Subcutaneous abdominal adipose tissue (tissue), 5 donors: ENCODE measurements at regions not wholly inside any gene's neighbourhood (a gene's known extent, or its start where the extent isn't known, plus 50 kb on each side); places are given as distances from the start of the nearest gene placed in this dataset.
"Not testable (repeated sequence)": the region's sequence is repeated elsewhere in the genome, so short reads cannot be mapped to it uniquely, and the experiment has no call there.

Experiments used
- H3K27ac ChIP-seq: one replicate; pipeline ENCODE4 v1.7.0; 2013; ENCODE audit warnings: low read depth, mild to moderate bottlenecking, inconsistent platforms, low read length, moderate library complexity
- H3K27me3 ChIP-seq, 5 donors: one replicate each; pipeline ENCODE4 v1.7.0; 2013; ENCODE audit warnings: low read length in 5 of 5, inconsistent platforms in 1 of 5; ENCODE audit not compliant: control insufficient read depth in 5 of 5, insufficient read depth in 4 of 5
- H3K36me3 ChIP-seq, 5 donors: one replicate each; pipeline ENCODE4 v1.7.0; 2013; ENCODE audit warnings: low read length in 5 of 5; ENCODE audit not compliant: control insufficient read depth in 5 of 5, insufficient read depth in 5 of 5
- H3K4me1 ChIP-seq, 5 donors: one replicate each; pipeline ENCODE4 v1.7.0; 2013; ENCODE audit warnings: low read length in 5 of 5, mild to moderate bottlenecking in 3 of 5, moderate library complexity in 1 of 5; ENCODE audit not compliant: control insufficient read depth in 5 of 5, insufficient read depth in 5 of 5
- H3K4me3 ChIP-seq, 5 donors: one replicate each; pipeline ENCODE4 v1.7.0; 2013; ENCODE audit warnings: low read length in 5 of 5, low read depth in 1 of 5
- H3K9ac ChIP-seq, 5 donors: one replicate each; pipeline ENCODE4 v1.7.0; 2013; ENCODE audit warnings: low read length in 5 of 5, mild to moderate bottlenecking in 4 of 5, moderate library complexity in 3 of 5
- H3K9me3 ChIP-seq, 5 donors: one replicate each; pipeline ENCODE4 v1.7.0; 2013; ENCODE audit warnings: low read length in 5 of 5; ENCODE audit not compliant: control insufficient read depth in 5 of 5
- donor health status: healthy.
- donor health status: healthy.
- donor health status: healthy.
- donor health status: healthy.
- donor health status: healthy.

- H3K27me3 ChIP-seq, H3K36me3 ChIP-seq, H3K4me3 ChIP-seq, H3K27ac ChIP-seq, H3K4me1 ChIP-seq, H3K9ac ChIP-seq: not testable (repeated sequence)
- H3K9me3 ChIP-seq: peaks cover 0 to 24% (median 17%) of the 10 kb centered on the region in 5 donors
Observed at GRCh38 chr7:56814911-56815310, 317.3 kb downstream of the ZNF479 start.

DNA sequence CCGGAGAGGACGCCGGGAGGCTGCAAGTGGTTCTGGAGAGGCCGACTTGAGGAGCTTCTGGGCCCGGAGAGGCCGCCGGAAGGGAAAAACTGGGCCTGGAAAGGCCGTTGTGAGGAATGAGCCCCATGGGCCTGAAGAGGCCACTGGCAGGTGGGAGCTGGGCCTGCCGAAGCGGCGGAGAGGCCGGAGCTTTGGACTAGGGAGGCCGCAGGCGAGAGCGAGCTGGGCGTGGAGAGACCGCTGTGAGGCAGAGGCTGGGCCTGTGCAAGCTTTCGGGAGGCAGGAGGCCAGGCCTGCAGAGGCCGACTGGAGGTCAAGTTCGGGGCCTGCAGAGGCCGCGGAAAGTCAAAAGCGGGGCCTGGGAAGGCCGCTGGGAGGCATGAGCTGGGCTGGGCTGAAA lies 317.8 kb downstream of the ZNF479 start:
- not testable (repeated sequence) for H3K4me1 ChIP-seq, H3K27me3 ChIP-seq, H3K27ac ChIP-seq, H3K36me3 ChIP-seq, H3K9ac ChIP-seq, H3K4me3 ChIP-seq
- H3K9me3 ChIP-seq: peaks cover 0 to 29% (median 21%) of the 10 kb centered on the region in 5 donors

DNA sequence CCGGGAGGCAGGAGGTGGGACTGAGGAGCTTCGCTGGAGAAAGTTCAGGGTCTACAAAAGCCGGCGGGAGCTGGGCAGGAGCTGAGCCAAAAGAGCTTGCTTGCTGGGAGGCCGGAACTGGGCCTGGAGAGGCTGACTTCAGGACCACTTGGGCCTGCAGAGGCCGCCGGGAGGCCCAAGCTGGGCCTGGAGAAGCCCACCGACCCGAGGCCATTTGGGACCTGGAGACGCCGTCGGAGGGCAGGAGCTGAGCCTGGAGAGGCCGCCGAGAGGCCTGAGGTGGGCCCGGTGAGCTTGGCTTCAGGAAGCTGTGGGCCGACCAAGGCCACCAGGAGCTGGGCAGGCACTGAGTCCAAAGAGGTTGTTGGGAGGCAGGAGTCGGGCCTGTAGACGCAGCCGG lies 318.3 kb downstream of the ZNF479 start:
- not testable (repeated sequence) for H3K36me3 ChIP-seq, H3K27ac ChIP-seq, H3K4me1 ChIP-seq, H3K27me3 ChIP-seq, H3K9ac ChIP-seq, H3K4me3 ChIP-seq
- H3K9me3 ChIP-seq: peaks cover 0 to 29% (median 21%) of the 10 kb centered on the region in 5 donors

DNA sequence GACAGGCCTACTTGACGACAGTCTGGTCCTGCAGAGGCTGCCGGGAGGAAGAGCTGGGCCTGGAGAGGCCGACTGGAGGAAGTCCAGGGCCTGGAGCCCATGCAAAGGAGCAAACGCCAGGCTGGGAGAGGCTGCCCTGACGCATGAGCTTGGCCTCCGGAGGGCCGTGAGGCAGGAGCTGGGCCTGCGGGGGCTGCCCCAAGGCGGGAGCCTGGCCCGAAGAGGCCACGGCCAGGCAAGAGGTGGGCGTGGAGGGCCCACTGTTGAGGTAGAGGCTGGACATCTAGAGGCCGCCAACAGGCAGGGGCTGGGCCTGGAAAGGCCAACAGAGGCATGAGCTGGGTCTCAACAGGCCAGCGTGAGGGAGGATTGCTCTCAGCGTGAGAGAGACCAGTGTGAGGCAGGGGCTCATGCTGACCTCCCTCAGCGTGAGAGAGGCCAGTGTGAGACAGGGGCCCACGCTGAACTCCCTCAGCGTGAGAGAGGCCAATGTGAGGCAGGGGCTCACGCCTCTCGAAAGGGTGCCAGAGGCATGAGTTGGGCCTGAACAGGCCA lies 320.6 kb downstream of the ZNF479 start:
- not testable (repeated sequence) for H3K27ac ChIP-seq, H3K4me1 ChIP-seq, H3K27me3 ChIP-seq, H3K36me3 ChIP-seq, H3K9ac ChIP-seq
- Histone ChIP-seq H3K9me3 (peaks cover 0 to 27% (median 21%) of the 10 kb centered on the region in 5 donors), H3K4me3 (peak overlapping the region in 1 of 5 donors; percentile 30)

GRCh38 chr7:56811081-56811480 lies 321.2 kb downstream of the ZNF479 start:
- no peak overlapping the region for H3K9ac ChIP-seq
- H3K36me3 ChIP-seq: no peaks in the 10 kb centered on the region
- no peak overlapping the region for H3K27ac ChIP-seq
- no peaks in the 10 kb centered on the region for H3K4me1 ChIP-seq
- H3K9me3 ChIP-seq: peaks cover 0 to 30% (median 21%) of the 10 kb centered on the region in 5 donors
- H3K27me3 ChIP-seq: no peaks in the 10 kb centered on the region
- H3K4me3 ChIP-seq: peak overlapping the region in 1 of 5 donors; percentile 26

DNA sequence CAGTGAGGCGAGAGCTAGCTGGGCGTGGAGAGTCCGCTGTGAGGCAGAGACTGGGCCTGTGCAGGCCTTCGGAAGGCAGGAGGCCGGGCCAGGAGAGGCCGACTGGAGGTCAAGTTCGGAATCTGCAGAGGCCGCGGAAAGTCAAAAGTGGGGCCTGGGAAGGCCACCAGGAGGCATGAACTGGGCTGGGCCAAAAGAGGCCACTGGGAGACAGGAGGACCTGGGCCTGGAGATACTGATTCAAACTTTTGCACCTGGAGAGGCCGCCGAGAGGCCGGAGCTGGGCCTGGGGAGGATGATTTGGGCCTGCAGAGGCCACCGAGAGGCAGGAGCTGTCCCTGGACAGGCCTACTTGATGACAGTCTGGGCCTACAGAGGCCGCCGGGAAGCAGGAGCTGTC lies 321.8 kb downstream of the ZNF479 start:
- Histone ChIP-seq H3K4me3 (no peak overlapping the region), H3K27me3 (no peaks in the 10 kb centered on the region), H3K9me3 (peaks cover 0 to 30% (median 24%) of the 10 kb centered on the region in 5 donors), H3K36me3 (no peaks in the 10 kb centered on the region), H3K4me1 (no peaks in the 10 kb centered on the region), H3K27ac (no peak overlapping the region), H3K9ac (no peak overlapping the region)

- peaks cover 0 to 26% (median 24%) of the 10 kb centered on the region in 5 donors for H3K9me3 ChIP-seq
- not testable (repeated sequence) for H3K9ac ChIP-seq, H3K27ac ChIP-seq, H3K27me3 ChIP-seq, H3K4me3 ChIP-seq, H3K36me3 ChIP-seq, H3K4me1 ChIP-seq
Observed at GRCh38 chr7:56809734-56810133, 322.5 kb downstream of the ZNF479 start.

GRCh38 chr7:56804755-56805064 lies 327.5 kb downstream of the ZNF479 start:
- H3K9me3 ChIP-seq: peaks cover 0 to 16% (median 7%) of the 10 kb centered on the region in 5 donors
- not testable (repeated sequence) for H3K4me1 ChIP-seq, H3K36me3 ChIP-seq, H3K9ac ChIP-seq, H3K27me3 ChIP-seq, H3K27ac ChIP-seq
- peak overlapping the region in 1 of 5 donors; percentile 34 for H3K4me3 ChIP-seq

GRCh38 chr7:56803965-56804754 lies 328.1 kb downstream of the ZNF479 start:
- H3K27ac ChIP-seq, H3K36me3 ChIP-seq, H3K27me3 ChIP-seq, H3K4me1 ChIP-seq, H3K9ac ChIP-seq: not testable (repeated sequence)
- H3K9me3 ChIP-seq: peaks cover 0 to 14% (median 5%) of the 10 kb centered on the region in 5 donors
- H3K4me3 ChIP-seq: peak overlapping the region in 1 of 5 donors; percentile 34

GRCh38 chr7:56803336-56803735 lies 328.9 kb downstream of the ZNF479 start:
- H3K27ac ChIP-seq, H3K27me3 ChIP-seq, H3K36me3 ChIP-seq, H3K9ac ChIP-seq, H3K4me1 ChIP-seq: not testable (repeated sequence)
- peak overlapping the region in 1 of 5 donors; percentile 10 for H3K4me3 ChIP-seq
- peaks cover 0 to 14% (median 5%) of the 10 kb centered on the region in 5 donors for H3K9me3 ChIP-seq
